Erythroblast (primary cell): ENCODE measurements at regions not wholly inside any gene's neighbourhood (a gene's known extent, or its start where the extent isn't known, plus 50 kb on each side); places are given as distances from the start of the nearest gene placed in this dataset.

ENCODE experiments used
- GATA1 ChIP-seq: IDR thresholded peaks from 2 replicates; pipeline ENCODE4 v1.6.1; 2011; ENCODE audit warnings: low read depth, mild to moderate bottlenecking, control low read depth, low read length, moderate library complexity
- POLR2A ChIP-seq: IDR thresholded peaks from 2 replicates; pipeline ENCODE4 v1.6.1; 2011; ENCODE audit warnings: mild to moderate bottlenecking, low read length

DNA sequence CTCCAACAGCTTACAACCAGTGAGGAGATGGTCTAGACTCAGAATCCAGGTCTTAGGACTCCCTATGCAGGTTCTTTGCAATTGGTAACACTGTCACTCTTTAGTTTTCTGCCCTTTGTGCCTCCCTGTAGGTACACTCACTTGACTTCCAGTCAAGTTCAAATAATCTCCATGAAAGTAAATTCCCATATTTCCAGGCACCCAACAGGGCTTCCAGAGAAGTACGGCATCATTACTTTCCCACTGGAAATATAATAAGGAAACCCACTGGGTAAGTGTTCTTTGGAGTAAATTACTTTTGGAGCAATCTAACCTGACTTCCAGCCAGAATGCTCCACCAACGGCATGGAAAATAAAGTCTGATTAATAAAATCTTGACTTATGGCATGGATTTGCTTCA lies 338.9 kb downstream of the HNRNPD start:
- TF ChIP-seq POLR2A (no peak), GATA1 (no peak)
